ENCODE measurements at regions not wholly inside any gene's neighbourhood (a gene's known extent, or its start where the extent isn't known, plus 50 kb on each side); places are given as distances from the start of the nearest gene placed in this dataset.

- Histone ChIP-seq H3K27me3 (ENCODE audit: control insufficient read depth in 1 of 2, insufficient read depth in 2 of 2, low read length in 1 of 2) (no peaks in the 10 kb centered on the region), H3K36me3 (ENCODE audit: control insufficient read depth in 1 of 2, insufficient read depth in 2 of 2, low read length in 1 of 2) (no peaks in the 10 kb centered on the region), H3K27ac (ENCODE audit: low read depth in 1 of 2, low read length in 2 of 2) (no peak overlapping the region), H3K4me3 (ENCODE audit: low read length in 2 of 2) (no peak overlapping the region), H3K9me3 (ENCODE audit: control insufficient read depth, low read length) (no peaks in the 10 kb centered on the region), H3K4me1 (ENCODE audit: control insufficient read depth in 1 of 2, insufficient read depth in 2 of 2, low read length in 2 of 2) (peaks cover 0 to 2% of the 10 kb centered on the region in 2 donors)
- ATAC-seq (ENCODE audit: low FRiP score) (no peak), DNase-seq (no peak)
- WGBS, 2 donors = 53% methylated on average over 3 of the region's 3 CpGs
- intact Hi-C loops (cut with DNase I) = no loop called here
Observed at GRCh38 chr3:30167541-30168011, 438.8 kb upstream of the TGFBR2 start.

- H3K4me3 ChIP-seq (ENCODE audit: low read length in 2 of 2) = no peak overlapping the region
- intact Hi-C loops (cut with DNase I) = no loop called here
- H3K36me3 ChIP-seq (ENCODE audit: control insufficient read depth in 1 of 2, insufficient read depth in 2 of 2, low read length in 1 of 2) = no peaks in the 10 kb centered on the region
- H3K27ac ChIP-seq (ENCODE audit: low read depth in 1 of 2, low read length in 2 of 2) = no peak overlapping the region
- no peaks in the 10 kb centered on the region for H3K27me3 ChIP-seq (ENCODE audit: control insufficient read depth in 1 of 2, insufficient read depth in 2 of 2, low read length in 1 of 2)
- peaks cover 0 to 2% of the 10 kb centered on the region in 2 donors for H3K4me1 ChIP-seq (ENCODE audit: control insufficient read depth in 1 of 2, insufficient read depth in 2 of 2, low read length in 2 of 2)
- ATAC-seq (ENCODE audit: low FRiP score) (no peak), DNase-seq (no peak)
- no peaks in the 10 kb centered on the region for H3K9me3 ChIP-seq (ENCODE audit: control insufficient read depth, low read length)
Observed at GRCh38 chr3:30169487-30169886, 436.9 kb upstream of the TGFBR2 start.

- H3K27me3 ChIP-seq (ENCODE audit: control insufficient read depth in 1 of 2, insufficient read depth in 2 of 2, low read length in 1 of 2) = no peaks in the 10 kb centered on the region
- H3K36me3 ChIP-seq (ENCODE audit: control insufficient read depth in 1 of 2, insufficient read depth in 2 of 2, low read length in 1 of 2) = no peaks in the 10 kb centered on the region
- WGBS, 2 donors = 81 to 87% methylated on average over 2 of the region's 2 CpGs
- ATAC-seq (ENCODE audit: low FRiP score) = no peak
- H3K9me3 ChIP-seq (ENCODE audit: control insufficient read depth, low read length) = no peaks in the 10 kb centered on the region
- no peak for DNase-seq
- H3K4me1 ChIP-seq (ENCODE audit: control insufficient read depth in 1 of 2, insufficient read depth in 2 of 2, low read length in 2 of 2) = peaks cover 0 to 2% of the 10 kb centered on the region in 2 donors
- no peak overlapping the region for H3K27ac ChIP-seq (ENCODE audit: low read depth in 1 of 2, low read length in 2 of 2)
- H3K4me3 ChIP-seq (ENCODE audit: low read length in 2 of 2) = no peak overlapping the region
- intact Hi-C loops (cut with DNase I) = no loop called here
Observed at GRCh38 chr3:30170681-30171438, 435.5 kb upstream of the TGFBR2 start.

GRCh38 chr3:30174357-30174756 is 432.0 kb upstream of the TGFBR2 start:
- intact Hi-C loops (cut with DNase I) = no loop called here
- Histone ChIP-seq H3K36me3 (ENCODE audit: control insufficient read depth in 1 of 2, insufficient read depth in 2 of 2, low read length in 1 of 2) (no peaks in the 10 kb centered on the region), H3K4me1 (ENCODE audit: control insufficient read depth in 1 of 2, insufficient read depth in 2 of 2, low read length in 2 of 2) (no peaks in the 10 kb centered on the region), H3K27ac (ENCODE audit: low read depth in 1 of 2, low read length in 2 of 2) (no peak overlapping the region), H3K27me3 (ENCODE audit: control insufficient read depth in 1 of 2, insufficient read depth in 2 of 2, low read length in 1 of 2) (no peaks in the 10 kb centered on the region), H3K4me3 (ENCODE audit: low read length in 2 of 2) (no peak overlapping the region), H3K9me3 (ENCODE audit: control insufficient read depth, low read length) (no peaks in the 10 kb centered on the region)
- ATAC-seq (ENCODE audit: low FRiP score) (no peak), DNase-seq (no peak)

- ATAC-seq (ENCODE audit: low FRiP score) = no peak
- no peaks in the 10 kb centered on the region for H3K27me3 ChIP-seq (ENCODE audit: control insufficient read depth in 1 of 2, insufficient read depth in 2 of 2, low read length in 1 of 2)
- 51 to 54% methylated on average over 4 of the region's 4 CpGs for WGBS, 2 donors
- no peak overlapping the region for H3K27ac ChIP-seq (ENCODE audit: low read depth in 1 of 2, low read length in 2 of 2)
- no peaks in the 10 kb centered on the region for H3K4me1 ChIP-seq (ENCODE audit: control insufficient read depth in 1 of 2, insufficient read depth in 2 of 2, low read length in 2 of 2)
- no peak for DNase-seq
- H3K9me3 ChIP-seq (ENCODE audit: control insufficient read depth, low read length) = no peaks in the 10 kb centered on the region
- intact Hi-C loops (cut with DNase I) = loop anchor here in 1 of 2 donors (10.0 kb wide), 1 partner anchor 136 kb away; no protein-coding TSS in a partner anchor
- H3K4me3 ChIP-seq (ENCODE audit: low read length in 2 of 2) = no peak overlapping the region
- no peaks in the 10 kb centered on the region for H3K36me3 ChIP-seq (ENCODE audit: control insufficient read depth in 1 of 2, insufficient read depth in 2 of 2, low read length in 1 of 2)
Observed at GRCh38 chr3:30180310-30181177, 425.9 kb upstream of the TGFBR2 start.

- H3K27me3 ChIP-seq (ENCODE audit: control insufficient read depth in 1 of 2, insufficient read depth in 2 of 2, low read length in 1 of 2) = no peaks in the 10 kb centered on the region
- no peaks in the 10 kb centered on the region for H3K4me1 ChIP-seq (ENCODE audit: control insufficient read depth in 1 of 2, insufficient read depth in 2 of 2, low read length in 2 of 2)
- DNase-seq = no peak
- 10 to 14% methylated on average over 1 of the region's 1 CpG for WGBS, 2 donors
- intact Hi-C loops (cut with DNase I) = loop anchor here in 1 of 2 donors (10.0 kb wide), 1 partner anchor 136 kb away; no protein-coding TSS in a partner anchor
- no peak for ATAC-seq (ENCODE audit: low FRiP score)
- no peak overlapping the region for H3K4me3 ChIP-seq (ENCODE audit: low read length in 2 of 2)
- no peaks in the 10 kb centered on the region for H3K9me3 ChIP-seq (ENCODE audit: control insufficient read depth, low read length)
- no peaks in the 10 kb centered on the region for H3K36me3 ChIP-seq (ENCODE audit: control insufficient read depth in 1 of 2, insufficient read depth in 2 of 2, low read length in 1 of 2)
- no peak overlapping the region for H3K27ac ChIP-seq (ENCODE audit: low read depth in 1 of 2, low read length in 2 of 2)
Observed at GRCh38 chr3:30181178-30181465, 425.3 kb upstream of the TGFBR2 start.

GRCh38 chr3:30181581-30181980 is 424.8 kb upstream of the TGFBR2 start:
- no peak for ATAC-seq (ENCODE audit: low FRiP score)
- no peaks in the 10 kb centered on the region for H3K27me3 ChIP-seq (ENCODE audit: control insufficient read depth in 1 of 2, insufficient read depth in 2 of 2, low read length in 1 of 2)
- H3K27ac ChIP-seq (ENCODE audit: low read depth in 1 of 2, low read length in 2 of 2) = no peak overlapping the region
- no peaks in the 10 kb centered on the region for H3K36me3 ChIP-seq (ENCODE audit: control insufficient read depth in 1 of 2, insufficient read depth in 2 of 2, low read length in 1 of 2)
- H3K9me3 ChIP-seq (ENCODE audit: control insufficient read depth, low read length) = no peaks in the 10 kb centered on the region
- intact Hi-C loops (cut with DNase I) = loop anchor here in 1 of 2 donors (10.0 kb wide), 1 partner anchor 137 kb away; no protein-coding TSS in a partner anchor
- no peak overlapping the region for H3K4me3 ChIP-seq (ENCODE audit: low read length in 2 of 2)
- H3K4me1 ChIP-seq (ENCODE audit: control insufficient read depth in 1 of 2, insufficient read depth in 2 of 2, low read length in 2 of 2) = no peaks in the 10 kb centered on the region
- DNase-seq = no peak

GRCh38 chr3:30183421-30183820 is 423.0 kb upstream of the TGFBR2 start:
- Histone ChIP-seq H3K27me3 (ENCODE audit: control insufficient read depth in 1 of 2, insufficient read depth in 2 of 2, low read length in 1 of 2) (no peaks in the 10 kb centered on the region), H3K4me3 (ENCODE audit: low read length in 2 of 2) (no peak overlapping the region), H3K4me1 (ENCODE audit: control insufficient read depth in 1 of 2, insufficient read depth in 2 of 2, low read length in 2 of 2) (no peaks in the 10 kb centered on the region), H3K36me3 (ENCODE audit: control insufficient read depth in 1 of 2, insufficient read depth in 2 of 2, low read length in 1 of 2) (no peaks in the 10 kb centered on the region), H3K9me3 (ENCODE audit: control insufficient read depth, low read length) (no peaks in the 10 kb centered on the region), H3K27ac (ENCODE audit: low read depth in 1 of 2, low read length in 2 of 2) (no peak overlapping the region)
- DNase-seq (no peak), ATAC-seq (ENCODE audit: low FRiP score) (no peak)
- 91% methylated on average over 2 of the region's 2 CpGs for whole genome bisulfite sequencing, 2 donors
- intact Hi-C loops (cut with DNase I) = loop anchor here in 1 of 2 donors (10.0 kb wide), 1 partner anchor 139 kb away; no protein-coding TSS in a partner anchor

Measured in aorta (tissue), 5 donors.